CD4-positive, alpha-beta memory T cell (primary cell): ENCODE measurements at regions not wholly inside any gene's neighbourhood (a gene's known extent, or its start where the extent isn't known, plus 50 kb on each side); places are given as distances from the start of the nearest gene placed in this dataset.

Source experiments
- CTCF ChIA-PET: fragments of 350-600 bp; sonication (Branson Sonifier 250); formaldehyde crosslinking; loops from one replicate; lab custom pipeline; 2021; ENCODE audit warnings: inconsistent platforms; ENCODE audit not compliant: partially characterized antibody; lab: Charles Lee
- POLR2A ChIA-PET: fragments of 350-600 bp; sonication (Branson Sonifier 250); formaldehyde crosslinking; loops from one replicate; lab custom pipeline; 2021; ENCODE audit not compliant: partially characterized antibody; lab: Charles Lee
- DNase-seq, 5 donors: peaks; one replicate each; pipeline versions ENCODE4 v3.0.0 to v3.0.0-alpha.2; 2020 to 2022; ENCODE audit warnings: mixed read lengths in 1 of 5
- H3K27ac ChIP-seq: one replicate; pipeline ENCODE4 v1.7.0; 2013; ENCODE audit warnings: low read depth, low read length
- H3K27me3 ChIP-seq: 2 replicates; pipeline ENCODE4 v1.7.0; 2013; ENCODE audit warnings: mild to moderate bottlenecking, low read length, moderate library complexity; ENCODE audit not compliant: insufficient read depth
- H3K36me3 ChIP-seq: 2 replicates; pipeline ENCODE4 v1.7.0; 2013; ENCODE audit warnings: mild to moderate bottlenecking, low read length, moderate library complexity; ENCODE audit not compliant: insufficient read depth
- H3K4me1 ChIP-seq: 2 replicates; pipeline ENCODE4 v1.7.0; 2013; ENCODE audit warnings: mild to moderate bottlenecking, low read length, moderate library complexity; ENCODE audit not compliant: insufficient read depth
- H3K4me3 ChIP-seq, 2 donors: one replicate each; pipeline ENCODE4 v1.7.0; 2013; ENCODE audit warnings: low read length in 2 of 2, mild to moderate bottlenecking in 1 of 2
- H3K9me3 ChIP-seq, 2 donors: one replicate each; pipeline ENCODE4 v1.7.0; 2013; ENCODE audit warnings: low read length in 2 of 2, control low read depth in 1 of 2; ENCODE audit not compliant: control insufficient read depth in 1 of 2
- H3K27ac Mint-ChIP-seq, 7 donors: one replicate each; pipeline ENCODE4 v1.8.0; 2020 to 2021; ENCODE audit warnings: mixed read lengths in 7 of 7, mild to moderate bottlenecking in 6 of 7, inconsistent platforms in 3 of 7, moderate library complexity in 3 of 7
- H3K27me3 Mint-ChIP-seq, 2 donors: one replicate each; pipeline ENCODE4 v1.8.0; 2020 to 2021; ENCODE audit warnings: mixed read lengths in 2 of 2
- H3K36me3 Mint-ChIP-seq, 2 donors: one replicate each; pipeline ENCODE4 v1.8.0; 2020 to 2021; ENCODE audit warnings: mixed read lengths in 2 of 2, inconsistent platforms in 1 of 2, mild to moderate bottlenecking in 1 of 2
- H3K4me1 Mint-ChIP-seq, 4 donors: one replicate each; pipeline ENCODE4 v1.8.0; 2020 to 2021; ENCODE audit warnings: mixed read lengths in 4 of 4, mild to moderate bottlenecking in 1 of 4
- H3K4me3 Mint-ChIP-seq, 8 donors: one replicate each; pipeline ENCODE4 v1.8.0; 2020 to 2021; ENCODE audit warnings: mixed read lengths in 8 of 8, mild to moderate bottlenecking in 7 of 8, moderate library complexity in 6 of 8, inconsistent platforms in 3 of 8
- H3K9me3 Mint-ChIP-seq, 8 donors: one replicate each; pipeline ENCODE4 v1.8.0; 2020 to 2021; ENCODE audit warnings: mixed read lengths in 8 of 8, mild to moderate bottlenecking in 5 of 8, inconsistent platforms in 3 of 8, moderate library complexity in 1 of 8
- intact Hi-C: fragments of 100-400 bp; cut with micrococcal nuclease; formaldehyde crosslinking; loops from one replicate; pipeline ENCODE4 v1.15.1; 2023

DNA sequence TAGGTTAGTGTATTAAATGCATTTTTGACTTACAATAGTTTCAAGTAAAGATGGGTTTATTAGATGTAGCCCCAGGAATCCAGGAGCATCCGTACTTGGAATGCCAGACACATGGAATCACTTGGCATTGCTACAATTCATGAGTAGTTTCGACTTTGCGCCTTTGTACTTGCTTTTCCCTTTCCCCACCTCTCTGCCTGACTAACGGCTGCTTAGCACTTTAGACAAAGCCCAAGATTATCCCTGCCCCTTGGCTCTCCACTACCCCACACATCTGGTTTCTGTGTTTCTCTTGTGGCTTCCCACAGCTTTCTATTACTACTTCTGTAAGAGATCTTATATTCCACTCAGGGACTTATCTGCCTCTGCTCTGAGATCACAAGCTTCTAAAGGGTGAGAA, 397.7 kb upstream of the POU3F1 start:
- H3K27me3 Mint-ChIP-seq, result peaks cover 24 to 38% of the 10 kb centered on the region in 2 donors
- POLR2A ChIA-PET, result no interaction called here
- intact Hi-C loops, result no loop called here

DNA sequence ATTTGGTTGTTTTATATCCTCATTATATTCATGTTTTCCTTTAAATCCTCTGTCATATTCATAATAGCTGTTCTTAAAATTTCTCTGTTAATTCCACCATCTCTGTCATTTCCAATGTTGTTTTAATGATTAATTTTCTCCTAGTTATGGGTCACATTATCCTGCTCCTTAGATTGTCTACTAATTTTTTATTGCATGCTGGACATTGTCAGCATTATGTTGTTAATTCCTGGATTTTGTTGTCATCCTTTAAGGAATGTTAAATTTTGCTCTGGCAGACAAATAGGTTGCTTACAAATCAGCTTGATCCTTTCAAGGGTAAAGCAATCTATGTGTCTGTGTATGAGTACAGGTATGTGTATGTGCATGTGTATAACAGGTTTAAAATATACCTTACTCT, 393.8 kb upstream of the POU3F1 start:
- H3K9me3 ChIP-seq, result peaks cover 0 to 10% of the 10 kb centered on the region in 2 donors
- H3K27me3 ChIP-seq, result no peaks in the 10 kb centered on the region
- no peaks in the 10 kb centered on the region for H3K4me1 Mint-ChIP-seq
- intact Hi-C loops, result no loop called here
- H3K27ac Mint-ChIP-seq, result no peak overlapping the region
- H3K4me3 Mint-ChIP-seq, result no peak overlapping the region
- CTCF ChIA-PET, result no interaction called here
- H3K4me1 ChIP-seq, result no peaks in the 10 kb centered on the region
- H3K9me3 Mint-ChIP-seq, result peaks cover 0 to 34% (median 28%) of the 10 kb centered on the region in 8 donors
- POLR2A ChIA-PET, result no interaction called here
- H3K36me3 Mint-ChIP-seq, result peaks cover 2 to 4% of the 10 kb centered on the region in 2 donors
- peaks cover 17 to 29% of the 10 kb centered on the region in 2 donors for H3K27me3 Mint-ChIP-seq
- DNase-seq, result no peak
- H3K4me3 ChIP-seq, result no peak overlapping the region
- no peak overlapping the region for H3K27ac ChIP-seq
- no peaks in the 10 kb centered on the region for H3K36me3 ChIP-seq

More for the DNA sequence above, 397.7 kb upstream of the POU3F1 start:
- peaks cover 0 to 10% of the 10 kb centered on the region in 2 donors for H3K9me3 ChIP-seq
- no peak for DNase-seq
- CTCF ChIA-PET, result no interaction called here
- H3K4me1 Mint-ChIP-seq, result no peaks in the 10 kb centered on the region
- no peaks in the 10 kb centered on the region for H3K4me1 ChIP-seq
- H3K27ac Mint-ChIP-seq, result no peak overlapping the region
- peaks cover 2 to 4% of the 10 kb centered on the region in 2 donors for H3K36me3 Mint-ChIP-seq
- peaks cover 4% of the 10 kb centered on the region for H3K27me3 ChIP-seq
- peaks cover 0 to 36% (median 28%) of the 10 kb centered on the region in 8 donors for H3K9me3 Mint-ChIP-seq
- H3K4me3 ChIP-seq, result no peak overlapping the region
- no peak overlapping the region for H3K4me3 Mint-ChIP-seq
- no peaks in the 10 kb centered on the region for H3K36me3 ChIP-seq
- H3K27ac ChIP-seq, result no peak overlapping the region

DNA sequence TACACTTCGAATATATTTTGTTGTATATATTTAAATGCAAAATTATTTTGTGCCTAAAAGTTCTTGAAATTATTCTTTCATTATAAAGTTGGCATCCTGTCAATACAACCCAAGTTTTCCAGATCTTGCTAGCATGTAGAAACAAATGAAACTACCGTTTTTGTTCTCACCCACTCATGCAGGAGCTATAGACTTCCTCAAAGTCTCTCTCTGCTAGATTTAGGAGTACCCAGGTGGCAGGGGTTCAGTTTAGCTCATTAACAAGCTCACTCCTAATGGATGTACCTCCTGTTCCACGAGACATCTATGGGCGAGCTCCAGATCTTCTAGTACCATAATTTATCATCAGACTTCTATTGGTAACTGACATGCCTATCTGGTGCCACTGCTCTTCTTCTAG, 390.2 kb upstream of the POU3F1 start:
- no peak for DNase-seq
- H3K4me1 ChIP-seq, result no peaks in the 10 kb centered on the region

DNA sequence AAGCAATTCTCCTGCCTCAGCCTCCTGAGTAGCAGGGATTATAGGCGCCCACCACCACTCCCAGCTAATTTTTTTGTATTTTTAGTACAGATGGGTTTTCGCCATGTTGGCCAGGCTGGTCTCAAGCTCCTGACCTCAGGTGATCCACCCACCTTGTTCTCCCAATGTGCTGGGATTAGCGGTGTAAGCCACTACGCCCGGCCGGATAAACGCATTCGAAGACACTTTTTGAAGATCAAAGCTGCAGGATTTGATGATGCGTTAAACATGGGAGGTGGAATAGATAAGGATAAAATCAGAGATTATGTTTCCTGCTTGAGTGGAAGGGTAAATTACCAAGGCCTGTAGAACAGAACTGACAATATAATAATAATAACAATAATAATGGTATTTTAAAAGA, 389.4 kb upstream of the POU3F1 start:
- Histone ChIP-seq H3K36me3 (no peaks in the 10 kb centered on the region), H3K27me3 (no peaks in the 10 kb centered on the region), H3K27ac (no peak overlapping the region), H3K4me1 (no peaks in the 10 kb centered on the region), H3K9me3 (peaks cover 0 to 5% of the 10 kb centered on the region in 2 donors), H3K4me3 (no peak overlapping the region)
- POLR2A ChIA-PET, result no interaction called here
- no peak overlapping the region for H3K4me3 Mint-ChIP-seq
- CTCF ChIA-PET, result no interaction called here
- H3K36me3 Mint-ChIP-seq, result no peaks in the 10 kb centered on the region
- peaks cover 14 to 26% of the 10 kb centered on the region in 2 donors for H3K27me3 Mint-ChIP-seq
- no peak overlapping the region for H3K27ac Mint-ChIP-seq
- intact Hi-C loops, result no loop called here
- no peak for DNase-seq
- H3K4me1 Mint-ChIP-seq, result no peaks in the 10 kb centered on the region
- peaks cover 0 to 16% (median 12%) of the 10 kb centered on the region in 8 donors for H3K9me3 Mint-ChIP-seq

More for the DNA sequence above, 390.2 kb upstream of the POU3F1 start:
- Histone ChIP-seq H3K36me3 (no peaks in the 10 kb centered on the region), H3K27ac (no peak overlapping the region), H3K4me3 (no peak overlapping the region), H3K9me3 (peaks cover 0 to 10% of the 10 kb centered on the region in 2 donors), H3K27me3 (no peaks in the 10 kb centered on the region)
- H3K4me3 Mint-ChIP-seq, result no peak overlapping the region
- ChIA-PET CTCF (no interaction called here), POLR2A (no interaction called here)
- H3K27me3 Mint-ChIP-seq, result peaks cover 8 to 29% of the 10 kb centered on the region in 2 donors
- H3K36me3 Mint-ChIP-seq, result peaks cover 2 to 4% of the 10 kb centered on the region in 2 donors
- H3K27ac Mint-ChIP-seq, result no peak overlapping the region
- no peaks in the 10 kb centered on the region for H3K4me1 Mint-ChIP-seq
- H3K9me3 Mint-ChIP-seq, result peaks cover 0 to 23% (median 20%) of the 10 kb centered on the region in 8 donors
- intact Hi-C loops, result no loop called here

DNA sequence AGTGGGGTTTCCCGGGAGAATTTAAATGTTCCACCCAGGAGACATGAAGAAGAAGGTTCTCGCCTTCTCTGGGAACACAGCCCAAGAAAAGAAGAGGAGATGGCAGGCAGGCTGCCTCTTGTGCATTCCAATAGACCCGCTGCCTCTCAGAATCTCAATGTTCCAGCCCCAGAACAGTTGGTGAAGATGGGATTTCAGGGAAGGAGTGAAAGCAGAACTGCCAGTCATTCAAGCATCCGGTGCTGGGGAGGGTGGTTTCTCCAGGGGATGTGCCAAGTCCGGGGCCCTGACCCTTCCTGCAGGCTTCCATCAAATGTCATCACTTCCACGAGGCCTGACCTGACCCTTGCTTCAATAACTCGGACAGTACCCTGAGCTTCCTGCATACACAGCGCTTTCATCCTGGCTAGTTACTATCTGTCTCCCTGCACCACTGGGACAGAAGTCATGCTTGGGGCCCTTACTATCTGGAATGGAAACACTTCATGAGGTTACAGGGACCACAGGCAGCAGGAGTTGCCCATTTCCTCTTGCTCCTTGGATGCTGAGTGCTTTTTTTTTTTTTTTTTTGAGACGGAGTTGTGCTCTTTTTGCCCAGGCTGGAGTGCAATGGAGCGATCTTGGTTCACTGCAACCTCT, 386.6 kb upstream of the POU3F1 start:
- H3K27me3 ChIP-seq, result no peaks in the 10 kb centered on the region

DNA sequence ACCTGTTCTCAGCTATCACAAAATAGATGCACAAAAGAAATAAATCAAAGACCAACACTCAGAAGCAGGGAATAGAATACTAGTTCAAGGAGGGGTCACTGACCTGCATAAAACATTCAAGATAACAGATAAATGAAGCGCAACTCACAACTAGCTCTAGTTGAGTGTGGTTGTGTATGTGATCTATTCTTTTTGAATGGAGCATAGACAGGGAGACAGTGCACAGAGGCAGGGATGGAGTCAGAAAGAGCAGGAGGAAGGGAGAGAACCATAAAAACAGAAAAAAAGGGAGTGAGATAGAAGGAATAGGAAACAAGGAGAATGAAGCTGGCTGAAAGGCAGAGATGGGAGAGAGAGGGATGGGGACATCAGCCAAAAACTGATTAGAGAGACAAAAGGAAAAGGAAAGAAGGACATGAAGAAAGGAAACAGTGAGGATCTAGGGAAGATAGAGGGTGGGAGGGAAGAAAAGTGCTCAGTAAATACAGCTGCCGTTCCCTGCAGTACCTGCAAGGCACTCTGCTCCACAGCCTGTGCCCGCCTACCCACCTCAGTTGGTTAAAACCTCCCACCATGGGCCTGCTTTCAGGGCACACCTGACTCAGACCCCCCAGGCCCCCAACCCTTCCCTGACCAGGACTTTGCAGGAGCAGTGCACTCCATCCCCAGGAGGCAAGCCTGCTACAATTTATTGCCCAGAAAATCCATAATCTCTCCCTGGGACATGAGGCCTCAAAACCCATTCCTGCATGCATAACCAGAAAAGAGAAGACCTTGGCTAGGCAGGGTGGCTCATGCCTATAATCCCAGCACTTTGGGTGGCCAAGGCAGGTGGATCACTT, 385.2 kb upstream of the POU3F1 start:
- no peak for DNase-seq
- ChIA-PET CTCF (no interaction called here), POLR2A (no interaction called here)
- intact Hi-C loops, result no loop called here
- Histone ChIP-seq H3K9me3 (no peaks in the 10 kb centered on the region), H3K36me3 (no peaks in the 10 kb centered on the region), H3K27ac (no peak overlapping the region), H3K27me3 (no peaks in the 10 kb centered on the region), H3K4me1 (no peaks in the 10 kb centered on the region), H3K4me3 (no peak overlapping the region)
- Mint-ChIP-seq H3K9me3 (no peaks in the 10 kb centered on the region), H3K36me3 (no peaks in the 10 kb centered on the region), H3K4me1 (no peaks in the 10 kb centered on the region), H3K27me3 (peaks cover 12 to 14% of the 10 kb centered on the region in 2 donors), H3K4me3 (no peak overlapping the region), H3K27ac (no peak overlapping the region)

More for the DNA sequence above, 386.6 kb upstream of the POU3F1 start:
- Mint-ChIP-seq H3K27me3 (peaks cover 12 to 16% of the 10 kb centered on the region in 2 donors), H3K4me3 (no peak overlapping the region), H3K9me3 (peaks cover 0 to 1% (median 0%) of the 10 kb centered on the region in 8 donors), H3K36me3 (no peaks in the 10 kb centered on the region), H3K27ac (no peak overlapping the region), H3K4me1 (no peaks in the 10 kb centered on the region)
- Histone ChIP-seq H3K27ac (no peak overlapping the region), H3K36me3 (no peaks in the 10 kb centered on the region), H3K4me3 (no peak overlapping the region), H3K9me3 (no peaks in the 10 kb centered on the region), H3K4me1 (no peaks in the 10 kb centered on the region)
- POLR2A ChIA-PET, result no interaction called here
- CTCF ChIA-PET, result no interaction called here
- DNase-seq, result no peak
- intact Hi-C loops, result no loop called here

DNA sequence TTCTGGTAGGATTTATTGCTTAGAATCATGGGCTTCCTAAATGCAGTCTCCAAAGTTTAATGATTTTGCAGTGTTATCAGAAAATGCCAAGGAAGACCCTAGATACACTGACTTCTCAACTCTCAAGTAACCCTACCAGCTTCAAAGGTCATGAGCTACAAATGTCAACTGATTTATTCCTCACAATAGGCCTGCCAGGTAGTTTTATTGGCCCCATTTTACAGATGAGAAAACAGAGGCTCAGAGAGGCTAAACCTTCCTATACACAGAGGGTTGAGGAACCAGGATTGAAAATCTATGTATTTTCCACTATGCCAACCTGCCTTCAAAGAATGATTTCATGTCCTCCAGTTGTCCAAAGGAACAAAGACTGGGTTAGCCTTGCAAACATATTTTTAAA, 384.4 kb upstream of the POU3F1 start:
- Histone ChIP-seq H3K4me1 (no peaks in the 10 kb centered on the region), H3K36me3 (no peaks in the 10 kb centered on the region), H3K27me3 (no peaks in the 10 kb centered on the region), H3K27ac (no peak overlapping the region), H3K9me3 (no peaks in the 10 kb centered on the region), H3K4me3 (no peak overlapping the region)
- Mint-ChIP-seq H3K9me3 (no peaks in the 10 kb centered on the region), H3K27me3 (peaks cover 17 to 22% of the 10 kb centered on the region in 2 donors), H3K4me3 (no peak overlapping the region), H3K27ac (no peak overlapping the region), H3K4me1 (no peaks in the 10 kb centered on the region), H3K36me3 (no peaks in the 10 kb centered on the region)
- ChIA-PET CTCF (no interaction called here), POLR2A (no interaction called here)
- DNase-seq, result no peak
- intact Hi-C loops, result no loop called here
